SU-DHL-6 (cell line): ENCODE measurements at regions not wholly inside any gene's neighbourhood (a gene's known extent, or its start where the extent isn't known, plus 50 kb on each side); places are given as distances from the start of the nearest gene placed in this dataset.

Experiments used
- CTCF ChIP-seq: fragments of 200-600 bp; sonication (generic); IDR thresholded peaks from one replicate; pipeline ENCODE4 v1.5.1; 2017; ENCODE audit warnings: antibody characterized with exemption, mild to moderate bottlenecking, low read length, moderate library complexity; ENCODE audit not compliant: insufficient read depth, poor library complexity, severe bottlenecking
- EZH2phosphoT487 ChIP-seq: fragments of 200-600 bp; sonication (generic), shearing (Covaris generic); conservative IDR thresholded peaks from 2 replicates; pipeline ENCODE4 v1.6.1; 2018; ENCODE audit warnings: mild to moderate bottlenecking, antibody characterized with exemption, low read length, moderate library complexity, mixed read lengths

GRCh38 chr4:126691797-126692196 lies 941.0 kb upstream of the INTU start:
- no peak for TF ChIP-seq CTCF
- TF ChIP-seq EZH2phosphoT487, result no peak
